ENCODE measurements at regions not wholly inside any gene's neighbourhood (a gene's known extent, or its start where the extent isn't known, plus 50 kb on each side); places are given as distances from the start of the nearest gene placed in this dataset.

GRCh38 chr9:108765265-108765664 is 90.5 kb downstream of the ACTL7B start:
- TF ChIP-seq, protein P1, sequence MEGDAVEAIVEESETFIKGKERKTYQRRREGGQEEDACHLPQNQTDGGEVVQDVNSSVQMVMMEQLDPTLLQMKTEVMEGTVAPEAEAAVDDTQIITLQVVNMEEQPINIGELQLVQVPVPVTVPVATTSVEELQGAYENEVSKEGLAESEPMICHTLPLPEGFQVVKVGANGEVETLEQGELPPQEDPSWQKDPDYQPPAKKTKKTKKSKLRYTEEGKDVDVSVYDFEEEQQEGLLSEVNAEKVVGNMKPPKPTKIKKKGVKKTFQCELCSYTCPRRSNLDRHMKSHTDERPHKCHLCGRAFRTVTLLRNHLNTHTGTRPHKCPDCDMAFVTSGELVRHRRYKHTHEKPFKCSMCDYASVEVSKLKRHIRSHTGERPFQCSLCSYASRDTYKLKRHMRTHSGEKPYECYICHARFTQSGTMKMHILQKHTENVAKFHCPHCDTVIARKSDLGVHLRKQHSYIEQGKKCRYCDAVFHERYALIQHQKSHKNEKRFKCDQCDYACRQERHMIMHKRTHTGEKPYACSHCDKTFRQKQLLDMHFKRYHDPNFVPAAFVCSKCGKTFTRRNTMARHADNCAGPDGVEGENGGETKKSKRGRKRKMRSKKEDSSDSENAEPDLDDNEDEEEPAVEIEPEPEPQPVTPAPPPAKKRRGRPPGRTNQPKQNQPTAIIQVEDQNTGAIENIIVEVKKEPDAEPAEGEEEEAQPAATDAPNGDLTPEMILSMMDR (conservative IDR thresholded peaks at IDR 0.05; ENCODE audit: low read depth, low read length): no peak
- TF ChIP-seq EZH2 (IDR thresholded peaks at IDR 0.05; ENCODE audit: low read length, unreplicated experiment): no peak
